Adrenal gland (tissue), 5 donors: ENCODE measurements at regions not wholly inside any gene's neighbourhood (a gene's known extent, or its start where the extent isn't known, plus 50 kb on each side); places are given as distances from the start of the nearest gene placed in this dataset.

Experiments used
- POLR2A ChIP-seq, 2 donors: fragments of 450-650 bp; IDR thresholded peaks; one replicate each; pipeline ENCODE4 v1.6.1; 2017; ENCODE audit warnings: antibody characterized with exemption in 2 of 2, mild to moderate bottlenecking in 2 of 2, moderate library complexity in 1 of 2
- TF ChIP-seq, protein P1 (sequence below), 6 experiments: fragments of 450-650 bp in 4 of 6; fragments of 200-600 bp in 2 of 6; sonication (generic) in 1 of 6; IDR thresholded peaks; 1 replicate in 5 of 6; 2 replicates in 1 of 6; pipeline versions ENCODE4 v1.5.1 to v1.8.0; 2016 to 2021; ENCODE audit warnings: antibody characterized with exemption in 6 of 6, mild to moderate bottlenecking in 2 of 6, moderate library complexity in 1 of 6
- donor health status: DM: no; HTN: no; CAD: no.

DNA sequence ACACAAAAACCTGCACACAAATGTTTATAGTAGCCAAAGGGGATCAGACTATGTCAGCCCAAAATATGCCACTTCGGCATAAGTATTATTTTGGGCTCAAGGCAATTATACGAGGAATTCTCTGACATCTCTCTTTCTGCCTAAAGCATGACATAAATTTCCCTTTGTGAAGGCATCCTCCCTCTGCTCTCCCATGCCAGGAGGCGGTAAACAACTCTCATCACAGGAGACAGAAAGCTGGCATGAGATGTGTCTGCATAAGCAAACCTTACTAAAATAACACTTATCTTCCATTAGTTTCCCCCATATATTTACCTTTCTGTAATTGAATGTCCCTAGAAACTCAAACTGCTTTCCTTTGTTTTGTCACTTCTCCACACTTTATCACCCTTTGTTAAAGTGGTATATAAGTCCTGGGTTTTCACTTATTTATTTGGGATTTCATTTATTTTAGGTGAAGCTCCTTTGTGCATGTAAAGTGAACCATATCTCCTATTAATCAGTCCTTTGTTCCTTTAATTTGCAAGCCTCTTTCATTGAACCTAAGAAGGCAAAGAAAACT lies 68.3 kb downstream of the LACC1 start:
- TF ChIP-seq, protein P1, sequence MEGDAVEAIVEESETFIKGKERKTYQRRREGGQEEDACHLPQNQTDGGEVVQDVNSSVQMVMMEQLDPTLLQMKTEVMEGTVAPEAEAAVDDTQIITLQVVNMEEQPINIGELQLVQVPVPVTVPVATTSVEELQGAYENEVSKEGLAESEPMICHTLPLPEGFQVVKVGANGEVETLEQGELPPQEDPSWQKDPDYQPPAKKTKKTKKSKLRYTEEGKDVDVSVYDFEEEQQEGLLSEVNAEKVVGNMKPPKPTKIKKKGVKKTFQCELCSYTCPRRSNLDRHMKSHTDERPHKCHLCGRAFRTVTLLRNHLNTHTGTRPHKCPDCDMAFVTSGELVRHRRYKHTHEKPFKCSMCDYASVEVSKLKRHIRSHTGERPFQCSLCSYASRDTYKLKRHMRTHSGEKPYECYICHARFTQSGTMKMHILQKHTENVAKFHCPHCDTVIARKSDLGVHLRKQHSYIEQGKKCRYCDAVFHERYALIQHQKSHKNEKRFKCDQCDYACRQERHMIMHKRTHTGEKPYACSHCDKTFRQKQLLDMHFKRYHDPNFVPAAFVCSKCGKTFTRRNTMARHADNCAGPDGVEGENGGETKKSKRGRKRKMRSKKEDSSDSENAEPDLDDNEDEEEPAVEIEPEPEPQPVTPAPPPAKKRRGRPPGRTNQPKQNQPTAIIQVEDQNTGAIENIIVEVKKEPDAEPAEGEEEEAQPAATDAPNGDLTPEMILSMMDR (IDR thresholded peaks at IDR 0.05) = no peak
- no peak for TF ChIP-seq POLR2A (IDR thresholded peaks at IDR 0.05)
